Cardiac muscle cell (in vitro differentiated cells and primary cell): ENCODE measurements at regions not wholly inside any gene's neighbourhood (a gene's known extent, or its start where the extent isn't known, plus 50 kb on each side); places are given as distances from the start of the nearest gene placed in this dataset.

Source experiments
- DNase-seq, 2 donors: peaks; one replicate each; pipeline versions ENCODE4 v3.0.0 to v3.0.0-alpha.2; 2010 to 2017; ENCODE audit warnings: low read depth in 1 of 2, low spot score in 1 of 2
- H3K27ac ChIP-seq: fragments of 200-600 bp; sonication (generic); 2 replicates; pipeline ENCODE4 v1.5.1; 2016
- H3K27me3 ChIP-seq: fragments of 200-600 bp; sonication (generic); 2 replicates; pipeline ENCODE4 v1.6.0; 2016; ENCODE audit warnings: control low read depth
- H3K36me3 ChIP-seq: fragments of 200-600 bp; sonication (generic); 2 replicates; pipeline ENCODE4 v1.5.1; 2016; ENCODE audit warnings: control low read depth
- H3K4me1 ChIP-seq: fragments of 200-600 bp; sonication (generic); 2 replicates; pipeline ENCODE4 v1.8.1; 2017; ENCODE audit warnings: low read depth, mild to moderate bottlenecking, mixed run types
- H3K4me3 ChIP-seq: fragments of 200-600 bp; sonication (generic); 2 replicates; pipeline ENCODE4 v1.5.1; 2016; ENCODE audit warnings: mild to moderate bottlenecking
- H3K9me3 ChIP-seq: fragments of 200-600 bp; sonication (generic); 2 replicates; pipeline ENCODE4 v1.5.1; 2017; ENCODE audit warnings: low read depth, mild to moderate bottlenecking, control low read depth
- TF ChIP-seq, protein P1 (sequence below): IDR thresholded peaks from 2 replicates; pipeline ENCODE4 v1.5.1; 2012; ENCODE audit warnings: low read depth, mild to moderate bottlenecking, low read length

GRCh38 chr18:43751835-43752234 is 474.5 kb upstream of the SYT4 start:
- H3K4me3 ChIP-seq, result no peak overlapping the region
- no peaks in the 10 kb centered on the region for H3K36me3 ChIP-seq
- H3K27me3 ChIP-seq, result no peaks in the 10 kb centered on the region
- TF ChIP-seq, protein P1, sequence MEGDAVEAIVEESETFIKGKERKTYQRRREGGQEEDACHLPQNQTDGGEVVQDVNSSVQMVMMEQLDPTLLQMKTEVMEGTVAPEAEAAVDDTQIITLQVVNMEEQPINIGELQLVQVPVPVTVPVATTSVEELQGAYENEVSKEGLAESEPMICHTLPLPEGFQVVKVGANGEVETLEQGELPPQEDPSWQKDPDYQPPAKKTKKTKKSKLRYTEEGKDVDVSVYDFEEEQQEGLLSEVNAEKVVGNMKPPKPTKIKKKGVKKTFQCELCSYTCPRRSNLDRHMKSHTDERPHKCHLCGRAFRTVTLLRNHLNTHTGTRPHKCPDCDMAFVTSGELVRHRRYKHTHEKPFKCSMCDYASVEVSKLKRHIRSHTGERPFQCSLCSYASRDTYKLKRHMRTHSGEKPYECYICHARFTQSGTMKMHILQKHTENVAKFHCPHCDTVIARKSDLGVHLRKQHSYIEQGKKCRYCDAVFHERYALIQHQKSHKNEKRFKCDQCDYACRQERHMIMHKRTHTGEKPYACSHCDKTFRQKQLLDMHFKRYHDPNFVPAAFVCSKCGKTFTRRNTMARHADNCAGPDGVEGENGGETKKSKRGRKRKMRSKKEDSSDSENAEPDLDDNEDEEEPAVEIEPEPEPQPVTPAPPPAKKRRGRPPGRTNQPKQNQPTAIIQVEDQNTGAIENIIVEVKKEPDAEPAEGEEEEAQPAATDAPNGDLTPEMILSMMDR, result no peak
- H3K27ac ChIP-seq, result no peak overlapping the region
- H3K9me3 ChIP-seq, result no peaks in the 10 kb centered on the region
- DNase-seq, result no peak
- peaks cover 4% of the 10 kb centered on the region for H3K4me1 ChIP-seq

- Histone ChIP-seq H3K4me3 (no peak overlapping the region), H3K27me3 (no peaks in the 10 kb centered on the region), H3K4me1 (peaks cover 9% of the 10 kb centered on the region), H3K9me3 (no peaks in the 10 kb centered on the region), H3K36me3 (no peaks in the 10 kb centered on the region), H3K27ac (no peak overlapping the region)
- no peak for DNase-seq
- TF ChIP-seq, protein P1, result no peak
These were observed 480.0 kb upstream of the SYT4 start for GRCh38 chr18:43757273-43757672.

GRCh38 chr18:43758734-43759133 is 481.4 kb upstream of the SYT4 start:
- TF ChIP-seq, protein P1, result no peak
- H3K27ac ChIP-seq, result no peak overlapping the region
- DNase-seq, result no peak

DNA sequence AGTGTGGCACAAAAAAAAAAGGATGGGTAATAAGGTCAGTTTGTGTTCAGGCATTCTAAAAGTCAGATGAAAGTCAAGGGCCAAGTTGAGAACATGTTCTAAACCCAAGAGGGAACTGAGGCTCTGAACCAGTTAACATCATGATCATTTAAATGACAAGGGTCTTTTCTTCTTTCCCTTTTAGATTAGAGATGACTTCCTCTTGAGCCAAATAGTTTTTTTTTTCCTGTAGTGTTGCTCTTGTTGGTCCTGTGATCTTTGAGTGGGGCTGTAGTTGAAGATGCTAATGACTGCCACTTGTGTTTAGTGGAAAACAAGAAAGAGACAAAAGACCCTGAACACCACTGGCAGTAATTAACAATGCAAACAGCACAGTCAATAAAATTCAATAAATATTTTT is 482.7 kb upstream of the SYT4 start:
- no peak overlapping the region for H3K27ac ChIP-seq
- H3K27me3 ChIP-seq, result no peaks in the 10 kb centered on the region
- no peak overlapping the region for H3K4me3 ChIP-seq
- DNase-seq, result no peak
- no peaks in the 10 kb centered on the region for H3K36me3 ChIP-seq
- TF ChIP-seq, protein P1, result no peak
- H3K4me1 ChIP-seq, result peaks cover 9% of the 10 kb centered on the region
- H3K9me3 ChIP-seq, result no peaks in the 10 kb centered on the region

More at GRCh38 chr18:43758734-43759133, 481.4 kb upstream of the SYT4 start:
- Histone ChIP-seq H3K36me3 (no peaks in the 10 kb centered on the region), H3K4me1 (peaks cover 9% of the 10 kb centered on the region), H3K9me3 (no peaks in the 10 kb centered on the region), H3K27me3 (no peaks in the 10 kb centered on the region), H3K4me3 (no peak overlapping the region)

DNA sequence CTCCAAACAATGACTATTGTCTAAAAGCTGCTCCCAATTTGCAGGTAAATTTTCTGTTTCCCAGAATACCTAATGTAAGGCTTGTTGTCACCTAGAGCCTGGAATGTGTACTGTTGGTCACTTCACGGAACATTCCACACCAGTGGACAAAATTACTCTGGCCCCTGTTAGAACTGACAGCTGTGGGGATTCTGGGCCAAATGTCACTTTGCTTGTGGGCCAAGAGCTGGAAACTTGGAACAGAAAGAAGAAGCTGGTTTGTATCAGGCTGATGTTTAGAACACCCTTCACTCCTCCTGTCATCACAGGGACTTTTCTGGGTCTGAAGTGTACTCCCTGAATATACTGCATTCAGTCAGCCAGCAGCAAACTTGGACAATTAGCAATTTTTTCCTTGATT is 495.6 kb upstream of the SYT4 start:
- Histone ChIP-seq H3K4me3 (no peak overlapping the region), H3K9me3 (no peaks in the 10 kb centered on the region), H3K27me3 (no peaks in the 10 kb centered on the region), H3K27ac (peak overlapping the region; percentile 67), H3K36me3 (no peaks in the 10 kb centered on the region), H3K4me1 (peaks cover 13% of the 10 kb centered on the region)
- TF ChIP-seq, protein P1, result no peak
- DNase-seq, result peak; percentile 1 to 86

- no peak for DNase-seq
- TF ChIP-seq, protein P1, result no peak
These were observed 497.2 kb upstream of the SYT4 start for GRCh38 chr18:43774497-43774896.

More at GRCh38 chr18:43774497-43774896, 497.2 kb upstream of the SYT4 start:
- Histone ChIP-seq H3K9me3 (no peaks in the 10 kb centered on the region), H3K4me1 (peaks cover 13% of the 10 kb centered on the region), H3K27ac (no peak overlapping the region), H3K27me3 (no peaks in the 10 kb centered on the region), H3K4me3 (no peak overlapping the region), H3K36me3 (no peaks in the 10 kb centered on the region)
